Endothelial cell (in vitro differentiated cells): ENCODE measurements at regions not wholly inside any gene's neighbourhood (a gene's known extent, or its start where the extent isn't known, plus 50 kb on each side); places are given as distances from the start of the nearest gene placed in this dataset.

ENCODE experiments used
- DNase-seq: peaks from one replicate; pipeline ENCODE4 v3.0.0; 2021; ENCODE audit warnings: low spot score
- H3K27ac Mint-ChIP-seq: one replicate; pipeline ENCODE4 v1.8.0; 2021; ENCODE audit warnings: mixed read lengths, inconsistent platforms; ENCODE audit not compliant: unreplicated experiment
- H3K27me3 Mint-ChIP-seq: one replicate; pipeline ENCODE4 v1.8.0; 2021; ENCODE audit warnings: mild to moderate bottlenecking, moderate library complexity, mixed read lengths, inconsistent platforms; ENCODE audit not compliant: unreplicated experiment
- H3K36me3 Mint-ChIP-seq: one replicate; pipeline ENCODE4 v1.8.0; 2021; ENCODE audit warnings: mild to moderate bottlenecking, low read depth, mixed read lengths, inconsistent platforms; ENCODE audit not compliant: unreplicated experiment
- H3K4me1 Mint-ChIP-seq: one replicate; pipeline ENCODE4 v1.8.0; 2021; ENCODE audit warnings: mild to moderate bottlenecking, mixed read lengths, inconsistent platforms; ENCODE audit not compliant: unreplicated experiment
- H3K4me3 Mint-ChIP-seq: one replicate; pipeline ENCODE4 v1.8.0; 2021; ENCODE audit warnings: mild to moderate bottlenecking, mixed read lengths, inconsistent platforms; ENCODE audit not compliant: unreplicated experiment
- H3K9me3 Mint-ChIP-seq: one replicate; pipeline ENCODE4 v1.8.0; 2021; ENCODE audit warnings: mixed read lengths, inconsistent platforms; ENCODE audit not compliant: unreplicated experiment
- CTCF ChIP-seq: fragments of 200-600 bp; sonication (generic); IDR thresholded peaks from one replicate; pipeline ENCODE4 v1.5.0; 2021; ENCODE audit warnings: antibody characterized with exemption; ENCODE audit not compliant: unreplicated experiment

GRCh38 chr3:18500322-18500721 is 75.2 kb upstream of the SATB1 start:
- Mint-ChIP-seq H3K4me3 (no peak overlapping the region), H3K27me3 (no peaks in the 10 kb centered on the region), H3K9me3 (no peaks in the 10 kb centered on the region), H3K4me1 (peaks cover 6% of the 10 kb centered on the region), H3K27ac (no peak overlapping the region), H3K36me3 (no peaks in the 10 kb centered on the region)
- TF ChIP-seq CTCF, result no peak
- DNase-seq, result no peak

DNA sequence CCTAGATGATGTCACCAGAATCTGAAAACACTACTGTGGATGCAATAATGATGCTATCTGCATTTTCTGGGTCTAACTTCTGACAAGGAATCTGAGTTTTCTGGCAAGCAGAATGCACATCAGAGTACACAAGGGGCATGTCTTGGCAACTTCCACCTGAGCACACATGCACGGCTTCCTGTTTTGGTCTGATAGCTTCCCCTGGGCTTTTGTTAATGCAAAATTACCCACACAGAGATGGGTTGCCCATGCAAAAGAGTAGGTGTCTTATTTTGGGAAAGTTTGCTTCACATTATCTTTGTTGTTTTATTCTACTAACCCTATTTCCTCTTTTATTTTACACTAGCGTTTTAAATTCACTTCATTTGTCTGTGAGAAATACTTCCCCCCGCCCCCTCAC is 74.2 kb upstream of the SATB1 start:
- Mint-ChIP-seq H3K9me3 (no peaks in the 10 kb centered on the region), H3K36me3 (no peaks in the 10 kb centered on the region), H3K27ac (no peak overlapping the region), H3K27me3 (no peaks in the 10 kb centered on the region), H3K4me3 (no peak overlapping the region), H3K4me1 (peaks cover 6% of the 10 kb centered on the region)
- no peak for TF ChIP-seq CTCF
- DNase-seq, result no peak

DNA sequence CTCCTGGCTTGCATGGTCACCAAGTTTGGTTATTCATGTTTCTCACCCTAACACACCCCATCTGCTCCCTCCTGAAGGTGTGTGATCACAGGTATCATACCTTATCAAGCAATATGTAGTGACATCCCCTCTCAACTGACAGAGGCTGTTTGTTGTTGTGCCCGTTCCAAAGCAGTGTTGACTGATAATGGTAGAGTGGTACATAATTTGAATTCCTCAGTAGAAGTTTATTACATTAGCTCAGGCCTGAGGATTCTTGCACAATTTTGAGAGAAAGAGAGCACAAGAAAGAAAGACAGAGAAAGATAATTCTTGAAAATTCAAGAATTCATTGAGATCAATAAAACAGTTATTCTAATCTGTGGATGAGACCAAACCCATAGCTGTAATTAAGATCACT is 69.1 kb upstream of the SATB1 start:
- Mint-ChIP-seq H3K27me3 (no peaks in the 10 kb centered on the region), H3K4me1 (peaks cover 2% of the 10 kb centered on the region), H3K4me3 (no peak overlapping the region), H3K36me3 (no peaks in the 10 kb centered on the region), H3K9me3 (no peaks in the 10 kb centered on the region), H3K27ac (no peak overlapping the region)
- no peak for TF ChIP-seq CTCF
- no peak for DNase-seq

DNA sequence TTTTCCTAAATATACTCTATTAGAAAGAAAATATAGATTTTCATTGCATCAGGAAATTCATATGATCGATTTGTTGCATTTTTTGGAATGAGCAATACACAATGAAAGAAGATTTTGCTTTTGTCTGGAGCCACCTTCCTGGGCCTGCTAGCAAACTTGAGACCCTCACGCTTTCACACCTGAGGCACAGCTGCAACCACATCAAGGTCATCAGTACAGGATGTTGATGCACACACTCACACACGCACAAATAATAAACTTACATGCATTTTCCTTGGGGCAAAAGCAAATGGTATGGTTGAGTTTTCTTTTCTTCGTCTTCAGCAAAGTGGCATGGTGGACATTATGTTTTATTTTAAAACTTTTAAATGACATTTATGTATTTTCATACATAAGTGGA is 64.8 kb upstream of the SATB1 start:
- no peaks in the 10 kb centered on the region for H3K9me3 Mint-ChIP-seq

DNA sequence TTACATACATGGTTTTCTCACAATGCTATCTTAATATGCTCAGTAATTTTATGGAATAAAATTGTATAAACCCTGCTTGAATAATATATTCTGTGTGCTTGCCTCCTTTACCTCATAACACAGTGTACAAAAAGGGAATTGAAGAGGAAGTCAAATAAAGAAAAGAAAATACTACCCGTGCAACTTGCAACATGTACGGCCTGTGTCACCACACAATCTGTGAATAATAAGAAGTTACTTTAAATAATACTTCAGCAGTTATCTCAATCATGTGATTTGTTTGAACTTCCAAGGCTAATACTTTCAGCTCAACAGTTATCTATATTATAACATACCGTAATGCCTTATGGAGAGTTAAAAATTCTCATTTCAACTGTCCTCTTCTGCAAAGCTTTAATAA is 58.1 kb upstream of the SATB1 start:
- no peak for DNase-seq
- H3K4me3 Mint-ChIP-seq, result no peak overlapping the region
- no peaks in the 10 kb centered on the region for H3K36me3 Mint-ChIP-seq
- no peaks in the 10 kb centered on the region for H3K4me1 Mint-ChIP-seq
- no peak overlapping the region for H3K27ac Mint-ChIP-seq
- H3K9me3 Mint-ChIP-seq, result no peaks in the 10 kb centered on the region
- no peak for TF ChIP-seq CTCF
- no peaks in the 10 kb centered on the region for H3K27me3 Mint-ChIP-seq

More for the DNA sequence above, 64.8 kb upstream of the SATB1 start:
- no peak for TF ChIP-seq CTCF
- H3K36me3 Mint-ChIP-seq, result no peaks in the 10 kb centered on the region
- no peaks in the 10 kb centered on the region for H3K4me1 Mint-ChIP-seq
- H3K27me3 Mint-ChIP-seq, result no peaks in the 10 kb centered on the region
- no peak overlapping the region for H3K27ac Mint-ChIP-seq
- H3K4me3 Mint-ChIP-seq, result no peak overlapping the region
- DNase-seq, result no peak
